Spleen (tissue), 11 donors: ENCODE measurements at regions not wholly inside any gene's neighbourhood (a gene's known extent, or its start where the extent isn't known, plus 50 kb on each side); places are given as distances from the start of the nearest gene placed in this dataset.

Experiments
- DNase-seq: peaks from one replicate; pipeline ENCODE4 v3.0.0-alpha.2; 2020
- H3K27ac ChIP-seq, 8 donors: fragments of 200-600 bp; sonication (generic) in 7 of 8; 1 replicate in 4 of 8; 2 replicates in 4 of 8; pipeline versions ENCODE4 v1.5.0 to v1.8.0; 2016 to 2021; ENCODE audit warnings: inconsistent platforms in 4 of 8, mild to moderate bottlenecking in 4 of 8, moderate library complexity in 1 of 8
- H3K27me3 ChIP-seq, 7 donors: fragments of 200-600 bp; sonication (generic) in 6 of 7; replicated peaks in 1 of 7; 1 replicate in 4 of 7; 2 replicates in 3 of 7; pipeline versions ENCODE4 v1.5.0 to v1.8.0; 2016 to 2021; ENCODE audit warnings: inconsistent platforms in 3 of 7, mild to moderate bottlenecking in 1 of 7
- H3K36me3 ChIP-seq, 6 donors: fragments of 200-600 bp; sonication (generic) in 5 of 6; 1 replicate in 4 of 6; 2 replicates in 2 of 6; pipeline versions ENCODE4 v1.5.0 to v1.8.0; 2016 to 2021; ENCODE audit warnings: inconsistent platforms in 2 of 6
- H3K4me1 ChIP-seq, 6 donors: fragments of 200-600 bp; sonication (generic) in 5 of 6; 1 replicate in 3 of 6; 2 replicates in 3 of 6; pipeline versions ENCODE4 v1.5.0 to v1.8.0; 2016 to 2021; ENCODE audit warnings: inconsistent platforms in 3 of 6
- H3K4me3 ChIP-seq, 8 donors: fragments of 200-600 bp; sonication (generic) in 7 of 8; 1 replicate in 4 of 8; 2 replicates in 4 of 8; pipeline versions ENCODE4 v1.5.0 to v1.8.0; 2016 to 2021; ENCODE audit warnings: inconsistent platforms in 4 of 8, mild to moderate bottlenecking in 4 of 8, moderate library complexity in 2 of 8
- H3K9me3 ChIP-seq, 8 donors: fragments of 200-600 bp; sonication (generic) in 7 of 8; 1 replicate in 4 of 8; 2 replicates in 4 of 8; pipeline versions ENCODE4 v1.5.0 to v1.8.0; 2016 to 2021; ENCODE audit warnings: inconsistent platforms in 4 of 8
- CTCF ChIP-seq, 11 experiments: fragments of 200-600 bp in 7 of 11; fragments of 450-650 bp in 4 of 11; sonication (generic) in 4 of 11; IDR thresholded peaks in 8 of 11; conservative IDR thresholded peaks in 3 of 11; 1 replicate in 7 of 11; 2 replicates in 4 of 11; pipeline versions ENCODE4 v1.4.0 to v1.8.0; 2016 to 2021; ENCODE audit warnings: antibody characterized with exemption in 11 of 11, inconsistent platforms in 4 of 11, mild to moderate bottlenecking in 1 of 11
- POLR2A ChIP-seq, 3 donors: fragments of 450-650 bp; IDR thresholded peaks; one replicate each; pipeline ENCODE4 v1.5.1; 2017; ENCODE audit warnings: antibody characterized with exemption in 3 of 3, mild to moderate bottlenecking in 1 of 3
- POLR2AphosphoS5 ChIP-seq, 3 donors: sonication (generic); formaldehyde crosslinking; IDR thresholded peaks; one replicate each; pipeline ENCODE4 v1.5.1; 2017; ENCODE audit warnings: antibody characterized with exemption in 3 of 3
- WGBS, 5 donors: extraction: QIAGEN DNeasy Blood & Tissue Kit in 3 of 5; methylation state at CpG; one replicate each; pipeline versions ENCODE4 v1.1.5 to v1.1.7; 2013 to 2018; 5-methylcytosine and 5-hydroxymethylcytosine counted together
- intact Hi-C: fragments of 100-400 bp; cut with DNase I; formaldehyde crosslinking; loops from one replicate; pipeline ENCODE4 v1.15.0; 2023; ENCODE audit warnings: low total_unique reads
- donor health status: healthy with polysubstance abuse.
- donor health status: DM: no; HTN: no; CAD: no; lungs with moderate emphysema.
- donor health status: DM: no; HTN: no; CAD: no.
- donor health status: Bipolar disorder and iron deficiency.
- donor health status: healthy.
- donor health status: DM: no; HTN: no; CAD: no.
- donor health status: DM: yes; HTN: yes; CAD: no.

- peaks cover 0 to 50% (median 21%) of the 10 kb centered on the region in 6 donors for H3K4me1 ChIP-seq
- H3K9me3 ChIP-seq = no peaks in the 10 kb centered on the region
- intact Hi-C loops = no loop called here
- TF ChIP-seq CTCF (IDR thresholded peaks at IDR 0.05 in 8 of 11, conservative IDR thresholded peaks at IDR 0.05 in 3 of 11) = no peak
- no peak for TF ChIP-seq POLR2A (IDR thresholded peaks at IDR 0.05)
- no peak for TF ChIP-seq POLR2AphosphoS5 (IDR thresholded peaks at IDR 0.05)
- no peaks in the 10 kb centered on the region for H3K36me3 ChIP-seq
- 67 to 72% (median 67%) methylated on average over 12 of the region's 12 CpGs for WGBS, 5 donors
- peak overlapping the region in 1 of 8 donors; percentile 26 for H3K4me3 ChIP-seq
- no peaks in the 10 kb centered on the region for H3K27me3 ChIP-seq
- H3K27ac ChIP-seq = peak overlapping the region in 4 of 8 donors; percentile 18 to 72 (median 48)
- no peak for DNase-seq
Observed at GRCh38 chr11:128262463-128263345, 324.7 kb downstream of the ETS1 start.

- 66 to 92% (median 70%) methylated on average over 6 of the region's 6 CpGs for WGBS, 5 donors
- DNase-seq = no peak
- Histone ChIP-seq H3K9me3 (no peaks in the 10 kb centered on the region), H3K27ac (peak overlapping the region in 2 of 8 donors; percentile 24 to 49), H3K4me1 (peaks cover 0 to 50% (median 21%) of the 10 kb centered on the region in 6 donors), H3K27me3 (no peaks in the 10 kb centered on the region), H3K36me3 (no peaks in the 10 kb centered on the region), H3K4me3 (no peak overlapping the region)
- no peak for TF ChIP-seq CTCF (IDR thresholded peaks at IDR 0.05 in 8 of 11, conservative IDR thresholded peaks at IDR 0.05 in 3 of 11)
- no peak for TF ChIP-seq POLR2AphosphoS5 (IDR thresholded peaks at IDR 0.05)
- TF ChIP-seq POLR2A (IDR thresholded peaks at IDR 0.05) = no peak
- intact Hi-C loops = no loop called here
Observed at GRCh38 chr11:128261011-128261421, 326.3 kb downstream of the ETS1 start.

GRCh38 chr11:128260398-128260797 is 327.0 kb downstream of the ETS1 start:
- H3K4me3 ChIP-seq = no peak overlapping the region
- peaks cover 0 to 50% (median 21%) of the 10 kb centered on the region in 6 donors for H3K4me1 ChIP-seq
- intact Hi-C loops = no loop called here
- H3K36me3 ChIP-seq = no peaks in the 10 kb centered on the region
- no peak for DNase-seq
- 78 to 86% (median 82%) methylated on average over 3 of the region's 3 CpGs for WGBS, 5 donors
- TF ChIP-seq POLR2AphosphoS5 (IDR thresholded peaks at IDR 0.05) (no peak), POLR2A (IDR thresholded peaks at IDR 0.05) (no peak), CTCF (IDR thresholded peaks at IDR 0.05 in 8 of 11, conservative IDR thresholded peaks at IDR 0.05 in 3 of 11) (no peak)
- H3K27me3 ChIP-seq = no peaks in the 10 kb centered on the region
- peak overlapping the region in 3 of 8 donors; percentile 1 to 49 (median 24) for H3K27ac ChIP-seq
- H3K9me3 ChIP-seq = no peaks in the 10 kb centered on the region

- Histone ChIP-seq H3K27ac (peak overlapping the region in 3 of 8 donors; percentile 35 to 61 (median 42)), H3K9me3 (no peaks in the 10 kb centered on the region), H3K4me3 (no peak overlapping the region), H3K4me1 (peaks cover 0 to 50% (median 22%) of the 10 kb centered on the region in 6 donors), H3K27me3 (no peaks in the 10 kb centered on the region), H3K36me3 (no peaks in the 10 kb centered on the region)
- WGBS, 5 donors = 71 to 92% (median 76%) methylated on average over 1 of the region's 1 CpG
- no peak for TF ChIP-seq POLR2A (IDR thresholded peaks at IDR 0.05)
- no peak for TF ChIP-seq POLR2AphosphoS5 (IDR thresholded peaks at IDR 0.05)
- TF ChIP-seq CTCF (IDR thresholded peaks at IDR 0.05 in 8 of 11, conservative IDR thresholded peaks at IDR 0.05 in 3 of 11) = no peak
- intact Hi-C loops = no loop called here
- no peak for DNase-seq
Observed at GRCh38 chr11:128259816-128260215, 327.5 kb downstream of the ETS1 start.
